ENCODE measurements at regions not wholly inside any gene's neighbourhood (a gene's known extent, or its start where the extent isn't known, plus 50 kb on each side); places are given as distances from the start of the nearest gene placed in this dataset.

GRCh38 chr20:16135630-16136029 is 437.6 kb downstream of the KIF16B start:
- TF ChIP-seq CTCF (IDR thresholded peaks at IDR 0.05; ENCODE audit: poor library complexity), result no peak
- no peak for TF ChIP-seq EZH2 (IDR thresholded peaks at IDR 0.05; ENCODE audit: borderline replicate concordance)
- TF ChIP-seq EZH2phosphoT487 (IDR thresholded peaks at IDR 0.05; ENCODE audit: low read depth, severe bottlenecking, unreplicated experiment), result no peak
